ENCODE measurements at regions not wholly inside any gene's neighbourhood (a gene's known extent, or its start where the extent isn't known, plus 50 kb on each side); places are given as distances from the start of the nearest gene placed in this dataset.

DNA sequence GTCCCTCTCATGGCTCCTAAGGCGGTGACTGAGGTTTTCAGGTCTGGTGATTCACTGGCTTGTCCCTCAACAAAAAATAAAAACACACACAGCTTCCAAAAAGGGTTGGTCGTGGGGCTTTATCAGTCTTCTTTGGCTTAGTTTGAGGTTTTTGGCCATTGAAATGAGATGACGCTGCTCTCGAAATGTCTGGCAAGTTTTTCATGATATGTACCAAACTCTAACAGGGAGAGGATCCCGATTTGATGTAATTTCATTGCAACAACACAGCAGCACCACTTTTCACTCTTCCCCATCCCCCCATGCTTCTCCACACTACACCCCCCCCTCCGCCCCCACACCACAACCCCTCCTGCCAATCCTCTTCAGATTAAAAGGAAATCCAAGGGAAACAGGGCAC, 187.1 kb upstream of the NFIA start:
- DNase-seq: no peak
- H4K20me1 ChIP-seq (ENCODE audit: control insufficient read depth, insufficient read depth, insufficient read length): no peaks in the 10 kb centered on the region
- Mint-ChIP-seq H3K27me3 (ENCODE audit: low read depth) (no peaks in the 10 kb centered on the region), H3K36me3 (ENCODE audit: insufficient read depth in 1 of 3, low read depth in 3 of 3) (no peaks in the 10 kb centered on the region), H3K4me3 (no peak overlapping the region), H3K4me1 (peaks cover 49 to 53% of the 10 kb centered on the region in 2 experiments), H3K27ac (peak overlapping the region in 1 of 3 experiments; percentile 28; a peak in 1 of 7 replicates), H3K9me3 (no peaks in the 10 kb centered on the region; a peak in 1 of 5 replicates)
- H2BK12ac ChIP-seq (ENCODE audit: insufficient read length, low read depth, low read length): no peak overlapping the region
- no peak overlapping the region for H2BK5ac ChIP-seq (ENCODE audit: insufficient read length, low read length)
- no peaks in the 10 kb centered on the region for H3K9me3 ChIP-seq (ENCODE audit: control insufficient read depth, low read depth, low read length)
- H3K27me3 ChIP-seq (ENCODE audit: insufficient read depth, low read length): no peaks in the 10 kb centered on the region
- TF ChIP-seq, protein P1, sequence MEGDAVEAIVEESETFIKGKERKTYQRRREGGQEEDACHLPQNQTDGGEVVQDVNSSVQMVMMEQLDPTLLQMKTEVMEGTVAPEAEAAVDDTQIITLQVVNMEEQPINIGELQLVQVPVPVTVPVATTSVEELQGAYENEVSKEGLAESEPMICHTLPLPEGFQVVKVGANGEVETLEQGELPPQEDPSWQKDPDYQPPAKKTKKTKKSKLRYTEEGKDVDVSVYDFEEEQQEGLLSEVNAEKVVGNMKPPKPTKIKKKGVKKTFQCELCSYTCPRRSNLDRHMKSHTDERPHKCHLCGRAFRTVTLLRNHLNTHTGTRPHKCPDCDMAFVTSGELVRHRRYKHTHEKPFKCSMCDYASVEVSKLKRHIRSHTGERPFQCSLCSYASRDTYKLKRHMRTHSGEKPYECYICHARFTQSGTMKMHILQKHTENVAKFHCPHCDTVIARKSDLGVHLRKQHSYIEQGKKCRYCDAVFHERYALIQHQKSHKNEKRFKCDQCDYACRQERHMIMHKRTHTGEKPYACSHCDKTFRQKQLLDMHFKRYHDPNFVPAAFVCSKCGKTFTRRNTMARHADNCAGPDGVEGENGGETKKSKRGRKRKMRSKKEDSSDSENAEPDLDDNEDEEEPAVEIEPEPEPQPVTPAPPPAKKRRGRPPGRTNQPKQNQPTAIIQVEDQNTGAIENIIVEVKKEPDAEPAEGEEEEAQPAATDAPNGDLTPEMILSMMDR (conservative IDR thresholded peaks at IDR 0.05): no peak
- H3K56ac ChIP-seq (ENCODE audit: insufficient read length, low read depth, low read length): no peak overlapping the region
- no peak overlapping the region for H3K23ac ChIP-seq (ENCODE audit: insufficient read length, low read depth, low read length)
- no peak overlapping the region for H2AK5ac ChIP-seq (ENCODE audit: insufficient read length, low read length)
- no peaks in the 10 kb centered on the region for H3K23me2 ChIP-seq (ENCODE audit: insufficient read length, low read depth, low read length, poor library complexity, severe bottlenecking)
- H3T11ph ChIP-seq (ENCODE audit: low read length): no peak overlapping the region
- H2AFZ ChIP-seq (ENCODE audit: low read length): no peak overlapping the region
- H3K27ac ChIP-seq (ENCODE audit: insufficient read length, low read depth, low read length): no peak overlapping the region
- H3K4ac ChIP-seq (ENCODE audit: low read depth, low read length): no peak overlapping the region
- no peak overlapping the region for H4K91ac ChIP-seq (ENCODE audit: insufficient read length, low read depth, low read length)
- H3K18ac ChIP-seq (ENCODE audit: insufficient read length, low read depth, low read length): no peak overlapping the region
- no peaks in the 10 kb centered on the region for H3K79me2 ChIP-seq (ENCODE audit: insufficient read depth, low read length)
- no peak overlapping the region for H2BK120ac ChIP-seq (ENCODE audit: low read depth, low read length, poor library complexity, severe bottlenecking)
- H3K4me2 ChIP-seq (ENCODE audit: insufficient read depth, insufficient read length, low read length): no peak overlapping the region
- WGBS (ENCODE audit: extremely low coverage, insufficient read length, low lambda C conversion rate): no CpG with 5 or more reads among the region's 6 CpGs
- H4K8ac ChIP-seq (replicated peaks; ENCODE audit: insufficient read length, low read depth, low read length): no peak overlapping the region
- no peak overlapping the region for H3K14ac ChIP-seq (ENCODE audit: insufficient read depth, low read length)
- H2BK20ac ChIP-seq (ENCODE audit: low read depth, low read length, poor library complexity, severe bottlenecking): no peak overlapping the region
- H4K5ac ChIP-seq (ENCODE audit: insufficient read length, low read depth, low read length): no peak overlapping the region
- peaks cover 20% of the 10 kb centered on the region; the same call in 1 of the 2 replicates for H3K4me1 ChIP-seq (ENCODE audit: insufficient read depth, low read length)
- H3K79me1 ChIP-seq (ENCODE audit: insufficient read depth, low read depth, low read length, poor library complexity, severe bottlenecking): no peaks in the 10 kb centered on the region
- H3K9ac ChIP-seq (ENCODE audit: extremely low read depth, insufficient read length, low read length): no peak overlapping the region
- no peak overlapping the region for H2BK15ac ChIP-seq (ENCODE audit: low read depth, low read length)
